HCT116 (cell line): ENCODE measurements at regions not wholly inside any gene's neighbourhood (a gene's known extent, or its start where the extent isn't known, plus 50 kb on each side); places are given as distances from the start of the nearest gene placed in this dataset.

Experiments
- ATAC-seq: fragments of 200-7000 bp; cut with Tn5 transposase; 2 replicates; pipeline ENCODE4 v1.9.1; 2020; ENCODE audit warnings: mild to moderate bottlenecking, moderate library complexity
- BruUV-seq: library from RNA; stranded (reverse); fragments of 400-500 nt; replicated peaks from 2 replicates; lab custom pipeline; 2021; lab: Mats Ljungman, UMichigan
- CTCF ChIA-PET: fragments of 300-600 bp; sonication (Branson Sonifier 250); formaldehyde crosslinking; loops from one replicate; lab custom pipeline; 2021; ENCODE audit warnings: antibody characterized with exemption; lab: Charles Lee
- POLR2A ChIA-PET: fragments of 300-600, 350-600 bp; sonication (Branson Sonifier 250); formaldehyde crosslinking; loops from one replicate; lab custom pipeline; 2021; ENCODE audit warnings: antibody characterized with exemption; lab: Charles Lee
- RAD21 ChIA-PET, 2 experiments: fragments of 300-600 bp; sonication (Branson Sonifier 250); formaldehyde crosslinking; loops; one replicate each; lab custom pipeline; 2023; ENCODE audit warnings: low total read pairs in 2 of 2; ENCODE audit not compliant: uncharacterized antibody in 2 of 2, unreplicated experiment in 2 of 2, low non-redundant PET in 1 of 2; lab: Charles Lee
- DNase-seq: peaks from one replicate; pipeline ENCODE4 v3.0.0-alpha.2; 2010; ENCODE audit warnings: low read depth, low spot score
- H2AFZ ChIP-seq: fragments of 200-600 bp; shearing (Covaris generic), sonication (generic); 2 replicates; pipeline ENCODE4 v1.6.1; 2017; ENCODE audit warnings: low read depth, mixed run types, mixed read lengths, antibody characterized with exemption, low read length; ENCODE audit not compliant: poor library complexity, severe bottlenecking
- H3K27ac ChIP-seq: 2 replicates; pipeline ENCODE4 v1.5.1; 2012; ENCODE audit warnings: low read depth, low read length
- H3K27me3 ChIP-seq: fragments of 200-600 bp; sonication (generic); 2 replicates; pipeline ENCODE4 v1.6.1; 2016; ENCODE audit warnings: mixed run types, low read length, mixed read lengths; ENCODE audit not compliant: insufficient read depth
- H3K36me3 ChIP-seq, 2 experiments: fragments of 200-500 bp in 1 of 2; fragments of 200-600 bp in 1 of 2; sonication (Bioruptor generic) in 1 of 2; sonication (generic) in 1 of 2; 2 replicates each; pipeline versions ENCODE4 v1.5.1 to v1.6.1; 2014 to 2016; ENCODE audit warnings: low read length in 2 of 2, inconsistent platforms in 1 of 2, mixed read lengths in 1 of 2, mixed run types in 1 of 2; ENCODE audit not compliant: insufficient read depth in 2 of 2, control insufficient read depth in 1 of 2
- H3K4me1 ChIP-seq, 2 experiments: fragments of 200-600 bp in 1 of 2; sonication (generic) in 1 of 2; 2 replicates each; pipeline versions ENCODE4 v1.5.1 to v1.6.1; 2012 to 2017; ENCODE audit warnings: low read length in 2 of 2, inconsistent platforms in 1 of 2, mild to moderate bottlenecking in 1 of 2, mixed read lengths in 1 of 2, mixed run types in 1 of 2, moderate library complexity in 1 of 2; ENCODE audit not compliant: insufficient read depth in 2 of 2, control insufficient read depth in 1 of 2
- H3K4me2 ChIP-seq: fragments of 200-600 bp; sonication (generic); 2 replicates; pipeline ENCODE4 v1.6.1; 2017; ENCODE audit warnings: mixed run types, low read length, mixed read lengths
- H3K4me3 ChIP-seq, 2 experiments: fragments of 200-600 bp in 1 of 2; sonication (generic) in 1 of 2; replicated peaks in 1 of 2; 2 replicates each; pipeline ENCODE4 v1.5.1; 2011 to 2016; ENCODE audit warnings: low read length in 2 of 2, control low read depth in 1 of 2, low read depth in 1 of 2, mild to moderate bottlenecking in 1 of 2, mixed read lengths in 1 of 2, mixed run types in 1 of 2
- H3K79me2 ChIP-seq: fragments of 200-600 bp; sonication (generic); 2 replicates; pipeline ENCODE4 v1.6.1; 2017; ENCODE audit warnings: mild to moderate bottlenecking, mixed run types, low read length, moderate library complexity, mixed read lengths; ENCODE audit not compliant: insufficient read depth
- H3K9ac ChIP-seq: fragments of 200-600 bp; sonication (generic); 2 replicates; pipeline ENCODE4 v1.6.1; 2016; ENCODE audit warnings: low read length, mixed read lengths
- H3K9me2 ChIP-seq: fragments of 200-600 bp; sonication (generic), shearing (Covaris generic); 2 replicates; pipeline ENCODE4 v1.6.1; 2017; ENCODE audit warnings: mixed run types, mild to moderate bottlenecking, moderate library complexity; ENCODE audit not compliant: insufficient read depth
- H3K9me3 ChIP-seq, 2 experiments: fragments of 200-500 bp in 1 of 2; fragments of 200-600 bp in 1 of 2; sonication (Bioruptor generic) in 1 of 2; sonication (generic) in 1 of 2; 2 replicates each; pipeline ENCODE4 v1.6.1; 2014 to 2017; ENCODE audit warnings: low read length in 2 of 2, mixed read lengths in 2 of 2, inconsistent platforms in 1 of 2, low read depth in 1 of 2, mild to moderate bottlenecking in 1 of 2, mixed run types in 1 of 2, moderate library complexity in 1 of 2; ENCODE audit not compliant: control insufficient read depth in 1 of 2, insufficient read depth in 1 of 2
- H4K20me1 ChIP-seq: fragments of 200-600 bp; sonication (generic), shearing (Covaris generic); 2 replicates; pipeline ENCODE4 v1.6.1; 2017; ENCODE audit warnings: mixed run types, mild to moderate bottlenecking, moderate library complexity; ENCODE audit not compliant: insufficient read depth
- CTCF ChIP-seq, 3 experiments: fragments of 200-600 bp in 1 of 3; sonication (generic) in 1 of 3; IDR thresholded peaks in 2 of 3; conservative IDR thresholded peaks in 1 of 3; 2 replicates each; pipeline ENCODE4 v1.5.1; 2012 to 2017; ENCODE audit warnings: low read depth in 2 of 3, low read length in 2 of 3, antibody characterized with exemption in 1 of 3, borderline replicate concordance in 1 of 3, control low read depth in 1 of 3, mild to moderate bottlenecking in 1 of 3, mixed read lengths in 1 of 3, mixed run types in 1 of 3, moderate library complexity in 1 of 3; ENCODE audit not compliant: insufficient read depth in 1 of 3
- EGR1 ChIP-seq: IDR thresholded peaks from 2 replicates; pipeline ENCODE4 v1.6.1; 2012; ENCODE audit warnings: low read depth
- POLR2A ChIP-seq: IDR thresholded peaks from 2 replicates; pipeline ENCODE4 v1.7.0; 2011; ENCODE audit warnings: borderline replicate concordance; ENCODE audit not compliant: insufficient read depth, insufficient read length; ENCODE audit errors: extremely low read depth
- POLR2AphosphoS5 ChIP-seq: IDR thresholded peaks from 2 replicates; pipeline ENCODE4 v1.6.1; 2011; ENCODE audit warnings: mild to moderate bottlenecking, low read depth, low read length, moderate library complexity
- RAD21 ChIP-seq: IDR thresholded peaks from 2 replicates; pipeline ENCODE4 v1.6.1; 2012; ENCODE audit warnings: low read depth, mild to moderate bottlenecking
- ZBTB33 ChIP-seq: IDR thresholded peaks from 2 replicates; pipeline ENCODE4 v1.6.1; 2011; ENCODE audit warnings: mild to moderate bottlenecking, low read length, moderate library complexity; ENCODE audit not compliant: insufficient replicate concordance; ENCODE audit errors: extremely low read depth
- ZFX ChIP-seq: fragments of 450-650 bp; IDR thresholded peaks from 2 replicates; pipeline ENCODE4 v1.6.1; 2017
- ZNF274 ChIP-seq: fragments of 200-500 bp; sonication (Bioruptor generic); IDR thresholded peaks from 2 replicates; pipeline ENCODE4 v1.6.1; 2014; ENCODE audit warnings: mild to moderate bottlenecking, low read depth, low read length, inconsistent platforms
- intact Hi-C: fragments of 100-400 bp; cut with micrococcal nuclease; formaldehyde crosslinking; loops from 2 replicates; pipeline ENCODE4 v1.10.0; 2022

GRCh38 chr4:13872955-13873354 is 245.4 kb upstream of the BOD1L1 start:
- Histone ChIP-seq H4K20me1 (no peaks in the 10 kb centered on the region), H3K4me1 (no peaks in the 10 kb centered on the region), H3K79me2 (no peaks in the 10 kb centered on the region), H3K9me3 (no peaks in the 10 kb centered on the region; a peak in 1 of 4 replicates), H3K9ac (no peak overlapping the region), H3K27ac (no peak overlapping the region), H3K4me2 (no peak overlapping the region), H3K4me3 (no peak overlapping the region), H3K9me2 (no peaks in the 10 kb centered on the region), H2AFZ (no peak overlapping the region), H3K27me3 (no peaks in the 10 kb centered on the region), H3K36me3 (no peaks in the 10 kb centered on the region)
- intact Hi-C loops: no loop called here
- POLR2A ChIA-PET: no interaction called here
- no peak for ATAC-seq
- TF ChIP-seq EGR1: no peak
- no peak for TF ChIP-seq POLR2A
- no peak for TF ChIP-seq ZFX
- TF ChIP-seq CTCF (IDR thresholded peaks at IDR 0.05 in 2 of 3, conservative IDR thresholded peaks at IDR 0.05 in 1 of 3; ENCODE audit: borderline replicate concordance in 1 of 3, insufficient read depth in 1 of 3, low read depth in 2 of 3, low read length in 2 of 3): no peak
- no peak for TF ChIP-seq RAD21
- TF ChIP-seq ZNF274: no peak
- no peak for TF ChIP-seq POLR2AphosphoS5
- TF ChIP-seq ZBTB33: no peak
- RAD21 ChIA-PET: no interaction called here
- CTCF ChIA-PET: no interaction called here
- BruUV-seq: no TSS peak
- no peak for DNase-seq
